HUES6 (cell line): ENCODE measurements at regions not wholly inside any gene's neighbourhood (a gene's known extent, or its start where the extent isn't known, plus 50 kb on each side); places are given as distances from the start of the nearest gene placed in this dataset.

ENCODE experiments used
- H3K27ac ChIP-seq: 2 replicates; pipeline ENCODE4 v1.7.0; 2013; ENCODE audit warnings: low read depth, mild to moderate bottlenecking, low read length, inconsistent platforms
- H3K27me3 ChIP-seq: 2 replicates; pipeline ENCODE4 v1.6.1; 2013; ENCODE audit warnings: low read length; ENCODE audit not compliant: control insufficient read depth, insufficient read depth
- H3K36me3 ChIP-seq: 2 replicates; pipeline ENCODE4 v1.6.1; 2013; ENCODE audit warnings: low read length; ENCODE audit not compliant: control insufficient read depth, insufficient read depth
- H3K4me1 ChIP-seq: 2 replicates; pipeline ENCODE4 v1.6.1; 2013; ENCODE audit warnings: low read length; ENCODE audit not compliant: control insufficient read depth, insufficient read depth
- H3K4me3 ChIP-seq: 2 replicates; pipeline ENCODE4 v1.5.1; 2013; ENCODE audit warnings: low read depth, low read length
- H3K9ac ChIP-seq: one replicate; pipeline ENCODE4 v1.6.1; 2013; ENCODE audit warnings: mild to moderate bottlenecking, low read length
- H3K9me3 ChIP-seq: 2 replicates; pipeline ENCODE4 v1.6.1; 2013; ENCODE audit warnings: low read depth, low read length; ENCODE audit not compliant: control insufficient read depth, insufficient read depth

GRCh38 chr4:180100433-180101344 is 2142.5 kb upstream of the TENM3 start:
- no peak overlapping the region for H3K27ac ChIP-seq
- no peak overlapping the region for H3K4me3 ChIP-seq
- peaks cover 13% of the 10 kb centered on the region for H3K4me1 ChIP-seq
- no peaks in the 10 kb centered on the region for H3K27me3 ChIP-seq
- H3K9ac ChIP-seq = no peak overlapping the region
- H3K36me3 ChIP-seq = no peaks in the 10 kb centered on the region
- H3K9me3 ChIP-seq = no peaks in the 10 kb centered on the region

- H3K27me3 ChIP-seq = no peaks in the 10 kb centered on the region
- H3K36me3 ChIP-seq = no peaks in the 10 kb centered on the region
- no peaks in the 10 kb centered on the region for H3K9me3 ChIP-seq
- no peak overlapping the region for H3K9ac ChIP-seq
- H3K4me3 ChIP-seq = no peak overlapping the region
- H3K27ac ChIP-seq = no peak overlapping the region
- H3K4me1 ChIP-seq = peaks cover 13% of the 10 kb centered on the region
Measured at GRCh38 chr4:180101348-180102083, 2141.7 kb upstream of the TENM3 start.

- H3K4me1 ChIP-seq = peaks cover 13% of the 10 kb centered on the region
- no peaks in the 10 kb centered on the region for H3K9me3 ChIP-seq
- no peak overlapping the region for H3K27ac ChIP-seq
- no peak overlapping the region for H3K4me3 ChIP-seq
- no peaks in the 10 kb centered on the region for H3K36me3 ChIP-seq
- H3K9ac ChIP-seq = no peak overlapping the region
- H3K27me3 ChIP-seq = no peaks in the 10 kb centered on the region
Measured at GRCh38 chr4:180103794-180104193, 2139.4 kb upstream of the TENM3 start.

- Histone ChIP-seq H3K4me3 (no peak overlapping the region), H3K27ac (no peak overlapping the region), H3K4me1 (peaks cover 6% of the 10 kb centered on the region), H3K27me3 (no peaks in the 10 kb centered on the region), H3K36me3 (no peaks in the 10 kb centered on the region), H3K9me3 (no peaks in the 10 kb centered on the region), H3K9ac (no peak overlapping the region)
Measured at GRCh38 chr4:180105362-180105761, 2137.8 kb upstream of the TENM3 start.

GRCh38 chr4:180106122-180106521 is 2137.1 kb upstream of the TENM3 start:
- Histone ChIP-seq H3K4me1 (peaks cover 6% of the 10 kb centered on the region), H3K9me3 (no peaks in the 10 kb centered on the region), H3K27me3 (no peaks in the 10 kb centered on the region), H3K4me3 (no peak overlapping the region), H3K27ac (no peak overlapping the region), H3K9ac (no peak overlapping the region), H3K36me3 (no peaks in the 10 kb centered on the region)

GRCh38 chr4:180106997-180107396 is 2136.2 kb upstream of the TENM3 start:
- Histone ChIP-seq H3K9ac (no peak overlapping the region), H3K4me1 (no peaks in the 10 kb centered on the region), H3K27ac (no peak overlapping the region), H3K4me3 (no peak overlapping the region), H3K36me3 (no peaks in the 10 kb centered on the region), H3K27me3 (no peaks in the 10 kb centered on the region), H3K9me3 (no peaks in the 10 kb centered on the region)

GRCh38 chr4:180116840-180117239 is 2126.4 kb upstream of the TENM3 start:
- H3K9me3 ChIP-seq = no peaks in the 10 kb centered on the region
- no peaks in the 10 kb centered on the region for H3K36me3 ChIP-seq
- peaks cover 8% of the 10 kb centered on the region; the same call in 1 of the 2 replicates for H3K4me1 ChIP-seq
- no peak overlapping the region for H3K27ac ChIP-seq
- no peaks in the 10 kb centered on the region for H3K27me3 ChIP-seq
- H3K9ac ChIP-seq = no peak overlapping the region
- no peak overlapping the region for H3K4me3 ChIP-seq

GRCh38 chr4:180120068-180120467 is 2123.1 kb upstream of the TENM3 start:
- H3K36me3 ChIP-seq = no peaks in the 10 kb centered on the region
- no peak overlapping the region for H3K9ac ChIP-seq
- H3K27me3 ChIP-seq = no peaks in the 10 kb centered on the region
- H3K4me3 ChIP-seq = no peak overlapping the region
- H3K4me1 ChIP-seq = peaks cover 11% of the 10 kb centered on the region
- H3K27ac ChIP-seq = no peak overlapping the region
- no peaks in the 10 kb centered on the region for H3K9me3 ChIP-seq

GRCh38 chr4:180134091-180134866 is 2108.9 kb upstream of the TENM3 start:
- H3K27ac ChIP-seq = no peak overlapping the region
- H3K36me3 ChIP-seq = no peaks in the 10 kb centered on the region
- no peak overlapping the region for H3K9ac ChIP-seq
- no peak overlapping the region for H3K4me3 ChIP-seq
- no peaks in the 10 kb centered on the region for H3K9me3 ChIP-seq
- no peaks in the 10 kb centered on the region for H3K27me3 ChIP-seq
- H3K4me1 ChIP-seq = peaks cover 15% of the 10 kb centered on the region; the same call in 1 of the 2 replicates

- Histone ChIP-seq H3K27me3 (no peaks in the 10 kb centered on the region), H3K9ac (no peak overlapping the region), H3K27ac (no peak overlapping the region), H3K36me3 (no peaks in the 10 kb centered on the region), H3K9me3 (no peaks in the 10 kb centered on the region), H3K4me1 (peaks cover 6% of the 10 kb centered on the region; the same call in 1 of the 2 replicates), H3K4me3 (no peak overlapping the region)
Measured at GRCh38 chr4:180141734-180142133, 2101.5 kb upstream of the TENM3 start.
